Endothelial cell of umbilical vein (primary cell): ENCODE measurements at regions not wholly inside any gene's neighbourhood (a gene's known extent, or its start where the extent isn't known, plus 50 kb on each side); places are given as distances from the start of the nearest gene placed in this dataset.

Experiments used
- BruUV-seq: library from RNA; stranded (reverse); fragments of 400-500 nt; replicated peaks from 2 replicates; lab custom pipeline; 2021; lab: Mats Ljungman, UMichigan
- CTCF ChIA-PET: fragments of 300-600, 350-600 bp; sonication (Branson Sonifier 250); formaldehyde crosslinking; loops from one replicate; lab custom pipeline; 2021; ENCODE audit warnings: antibody characterized with exemption, inconsistent platforms; lab: Charles Lee
- POLR2A ChIA-PET: fragments of 300-600, 350-600 bp; sonication (Branson Sonifier 250); formaldehyde crosslinking; loops from one replicate; lab custom pipeline; 2021; ENCODE audit warnings: antibody characterized with exemption, inconsistent platforms; lab: Charles Lee
- DNase-seq: peaks from one replicate; pipeline ENCODE4 v3.0.0-alpha.2; 2011; ENCODE audit warnings: low read depth, low spot score
- FAIRE-seq: peaks from 2 replicates; lab custom pipeline; 2011; peaks lifted over from hg19 to GRCh38; lab: Jason Lieb, UNC
- H2AFZ ChIP-seq: 2 replicates; pipeline ENCODE4 v1.6.0; 2012; ENCODE audit warnings: low read depth, low read length, control low read depth, inconsistent platforms
- H3K27ac ChIP-seq: 2 replicates; pipeline ENCODE4 v1.5.1; 2011; ENCODE audit warnings: low read depth, mild to moderate bottlenecking, control low read depth, low read length, moderate library complexity; ENCODE audit not compliant: insufficient read depth
- H3K27me3 ChIP-seq, 2 experiments: 2 replicates each; pipeline versions ENCODE4 v1.6.0 to v1.6.1; 2011; ENCODE audit warnings: low read length in 2 of 2, mixed read lengths in 1 of 2; ENCODE audit not compliant: control insufficient read depth in 2 of 2, insufficient read depth in 2 of 2
- H3K36me3 ChIP-seq, 2 experiments: 2 replicates in 1 of 2; 3 replicates in 1 of 2; pipeline ENCODE4 v1.5.1; 2011; ENCODE audit warnings: low read length in 2 of 2, mild to moderate bottlenecking in 1 of 2, moderate library complexity in 1 of 2; ENCODE audit not compliant: control insufficient read depth in 2 of 2, insufficient read depth in 2 of 2; ENCODE audit errors: extremely low read depth in 1 of 2
- H3K4me1 ChIP-seq: 3 replicates; pipeline ENCODE4 v1.5.1; 2011; ENCODE audit warnings: mild to moderate bottlenecking, low read length; ENCODE audit not compliant: control insufficient read depth, insufficient read depth; ENCODE audit errors: extremely low read depth
- H3K4me2 ChIP-seq: 2 replicates; pipeline ENCODE4 v1.6.1; 2011; ENCODE audit warnings: low read length, control low read depth, mixed read lengths; ENCODE audit not compliant: insufficient read depth
- H3K4me3 ChIP-seq, 3 experiments: fragments of 200-600 bp in 1 of 3; sonication (generic), shearing (Covaris generic) in 1 of 3; replicated peaks in 1 of 3; 2 replicates each; pipeline ENCODE4 v1.5.1; 2011 to 2016; ENCODE audit warnings: control low read depth in 3 of 3, low read length in 3 of 3, mild to moderate bottlenecking in 2 of 3, inconsistent platforms in 1 of 3, low read depth in 1 of 3, moderate library complexity in 1 of 3; ENCODE audit not compliant: insufficient read depth in 1 of 3
- H3K79me2 ChIP-seq: 2 replicates; pipeline ENCODE4 v1.6.0; 2012; ENCODE audit warnings: low read length, inconsistent platforms; ENCODE audit not compliant: control insufficient read depth, insufficient read depth
- H3K9ac ChIP-seq: replicated peaks from 2 replicates; pipeline ENCODE3; 2011; ENCODE audit warnings: low read length, control low read depth; ENCODE audit not compliant: insufficient read depth; ENCODE audit errors: extremely low read depth
- H3K9me1 ChIP-seq: replicated peaks from 3 replicates; pipeline ENCODE4 v1.6.0; 2011; ENCODE audit warnings: mild to moderate bottlenecking, low read length; ENCODE audit not compliant: control insufficient read depth, insufficient read depth; ENCODE audit errors: extremely low read depth
- H3K9me3 ChIP-seq: replicated peaks from 2 replicates; pipeline ENCODE4 v1.5.1; 2012; ENCODE audit warnings: low read length, inconsistent platforms; ENCODE audit not compliant: control insufficient read depth, insufficient read depth
- H4K20me1 ChIP-seq: replicated peaks from 2 replicates; pipeline ENCODE3; 2011; ENCODE audit warnings: mild to moderate bottlenecking, low read length; ENCODE audit not compliant: control insufficient read depth, insufficient read depth; ENCODE audit errors: extremely low read depth
- EZH2 ChIP-seq: IDR thresholded peaks from 2 replicates; pipeline ENCODE4 v1.6.1; 2012; ENCODE audit warnings: borderline replicate concordance, low read depth, mild to moderate bottlenecking, moderate library complexity, low read length, inconsistent platforms; ENCODE audit not compliant: severe bottlenecking
- FOS ChIP-seq: IDR thresholded peaks from 2 replicates; pipeline ENCODE4 v1.6.1; 2011; ENCODE audit warnings: mild to moderate bottlenecking, low read length, moderate library complexity, borderline replicate concordance; ENCODE audit not compliant: insufficient read depth
- GATA2 ChIP-seq: IDR thresholded peaks from 2 replicates; pipeline ENCODE4 v1.7.0; 2011; ENCODE audit warnings: low read depth, mild to moderate bottlenecking, moderate library complexity, mixed read lengths, low read length; ENCODE audit not compliant: insufficient read length, insufficient read depth
- JUN ChIP-seq: IDR thresholded peaks from 2 replicates; pipeline ENCODE4 v1.6.1; 2011; ENCODE audit warnings: borderline replicate concordance, low read depth; ENCODE audit not compliant: insufficient read length, insufficient read depth
- MYC ChIP-seq: IDR thresholded peaks from one replicate; pipeline ENCODE4 v1.6.1; 2011; ENCODE audit warnings: mild to moderate bottlenecking, low read depth, low read length
- POLR2A ChIP-seq: IDR thresholded peaks from 2 replicates; pipeline ENCODE4 v1.6.1; 2012; ENCODE audit warnings: low read depth, mild to moderate bottlenecking, control low read depth, low read length
- POLR2AphosphoS5 ChIP-seq: IDR thresholded peaks from 2 replicates; pipeline ENCODE4 v1.6.1; 2012; ENCODE audit warnings: low read depth, mild to moderate bottlenecking, control low read depth, low read length, moderate library complexity; ENCODE audit not compliant: insufficient read depth
- dilution Hi-C: fragments of 300-500 bp; cut with MboI; formaldehyde crosslinking; loops from one replicate; pipeline ENCODE4 v1.15.0; 2019; ENCODE audit warnings: low sequenced_read_pairs; ENCODE audit not compliant: extremely low pct_ligation_motif_present
- intact Hi-C: fragments of 100-400 bp; cut with micrococcal nuclease; formaldehyde crosslinking; loops from one replicate; pipeline ENCODE4 v1.10.0; 2022
- TF ChIP-seq, protein P1 (sequence below): IDR thresholded peaks from 2 replicates; pipeline ENCODE4 v1.6.1; 2011; ENCODE audit not compliant: insufficient read depth, insufficient read length
- TF ChIP-seq, protein P2 (sequence below), 2 donors: IDR thresholded peaks; 1 replicate in 1 of 2; 2 replicates in 1 of 2; pipeline ENCODE4 v1.5.1; 2011; ENCODE audit warnings: low read length in 2 of 2, mild to moderate bottlenecking in 2 of 2, moderate library complexity in 2 of 2, control low read depth in 1 of 2, inconsistent platforms in 1 of 2, low read depth in 1 of 2; ENCODE audit not compliant: insufficient read depth in 1 of 2; ENCODE audit errors: extremely low read depth in 1 of 2

DNA sequence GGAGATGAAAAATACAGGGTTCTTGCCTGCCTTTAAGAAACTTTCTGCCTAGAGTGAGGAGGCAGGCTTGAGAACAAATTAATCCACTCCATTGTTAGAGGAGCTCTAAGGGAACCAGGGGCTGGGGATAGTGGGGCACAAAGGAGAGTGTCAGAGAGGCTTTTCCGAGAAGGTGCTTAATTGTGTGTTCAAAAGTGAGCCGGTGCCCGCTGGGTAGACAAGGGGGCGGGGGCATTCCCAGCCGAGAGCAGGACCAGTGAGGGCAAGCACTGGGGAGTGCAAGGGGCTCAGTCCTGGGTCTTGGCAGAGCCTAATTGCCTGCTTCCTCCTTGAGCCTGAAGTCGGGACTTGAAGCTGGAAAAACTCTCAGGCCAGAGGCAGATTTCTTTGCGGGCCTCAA is 377.4 kb downstream of the ETNK1 start:
- intact Hi-C loops (no loop called here), dilution Hi-C loops (no loop called here)
- Histone ChIP-seq H3K4me1 (no peaks in the 10 kb centered on the region), H2AFZ (no peak overlapping the region), H3K9ac (no peak overlapping the region), H3K27ac (no peak overlapping the region), H3K4me2 (no peak overlapping the region), H3K4me3 (no peak overlapping the region), H3K27me3 (no peaks in the 10 kb centered on the region), H3K79me2 (no peaks in the 10 kb centered on the region), H3K9me3 (no peaks in the 10 kb centered on the region), H3K36me3 (no peaks in the 10 kb centered on the region), H4K20me1 (no peaks in the 10 kb centered on the region), H3K9me1 (no peaks in the 10 kb centered on the region)
- TF ChIP-seq POLR2AphosphoS5 (no peak), FOS (no peak), GATA2 (no peak), POLR2A (no peak), EZH2 (no peak), MYC (no peak), JUN (no peak)
- TF ChIP-seq, protein P1, sequence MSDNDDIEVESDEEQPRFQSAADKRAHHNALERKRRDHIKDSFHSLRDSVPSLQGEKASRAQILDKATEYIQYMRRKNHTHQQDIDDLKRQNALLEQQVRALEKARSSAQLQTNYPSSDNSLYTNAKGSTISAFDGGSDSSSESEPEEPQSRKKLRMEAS, result no peak
- TF ChIP-seq, protein P2, sequence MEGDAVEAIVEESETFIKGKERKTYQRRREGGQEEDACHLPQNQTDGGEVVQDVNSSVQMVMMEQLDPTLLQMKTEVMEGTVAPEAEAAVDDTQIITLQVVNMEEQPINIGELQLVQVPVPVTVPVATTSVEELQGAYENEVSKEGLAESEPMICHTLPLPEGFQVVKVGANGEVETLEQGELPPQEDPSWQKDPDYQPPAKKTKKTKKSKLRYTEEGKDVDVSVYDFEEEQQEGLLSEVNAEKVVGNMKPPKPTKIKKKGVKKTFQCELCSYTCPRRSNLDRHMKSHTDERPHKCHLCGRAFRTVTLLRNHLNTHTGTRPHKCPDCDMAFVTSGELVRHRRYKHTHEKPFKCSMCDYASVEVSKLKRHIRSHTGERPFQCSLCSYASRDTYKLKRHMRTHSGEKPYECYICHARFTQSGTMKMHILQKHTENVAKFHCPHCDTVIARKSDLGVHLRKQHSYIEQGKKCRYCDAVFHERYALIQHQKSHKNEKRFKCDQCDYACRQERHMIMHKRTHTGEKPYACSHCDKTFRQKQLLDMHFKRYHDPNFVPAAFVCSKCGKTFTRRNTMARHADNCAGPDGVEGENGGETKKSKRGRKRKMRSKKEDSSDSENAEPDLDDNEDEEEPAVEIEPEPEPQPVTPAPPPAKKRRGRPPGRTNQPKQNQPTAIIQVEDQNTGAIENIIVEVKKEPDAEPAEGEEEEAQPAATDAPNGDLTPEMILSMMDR (IDR thresholded peaks at IDR 0.05; ENCODE audit: extremely low read depth in 1 of 2, insufficient read depth in 1 of 2, low read depth in 1 of 2, low read length in 2 of 2), result no peak
- ChIA-PET CTCF (interaction anchor here (1.7 kb wide), 1 partner anchor 27 kb away, joined by 4 read pairs; no protein-coding TSS in a partner anchor), POLR2A (no interaction called here)
- no TSS peak for BruUV-seq
- DNase-seq (no peak), FAIRE-seq (no peak)
